ENCODE measurements at regions not wholly inside any gene's neighbourhood (a gene's known extent, or its start where the extent isn't known, plus 50 kb on each side); places are given as distances from the start of the nearest gene placed in this dataset.

GRCh38 chr5:124457901-124458300 is 288.5 kb downstream of the ZNF608 start:
- FAIRE-seq (no peak), DNase-seq (ENCODE audit: low read depth, low spot score) (no peak)
- Histone ChIP-seq H3K9me1 (ENCODE audit: control insufficient read depth, extremely low read depth, insufficient read depth, low read length) (no peaks in the 10 kb centered on the region), H3K27me3 (ENCODE audit: control insufficient read depth, extremely low read depth, insufficient read depth, low read length) (no peaks in the 10 kb centered on the region), H3K9ac (ENCODE audit: control insufficient read depth, extremely low read depth, insufficient read depth, low read length) (no peak overlapping the region), H3K79me2 (ENCODE audit: control insufficient read depth, insufficient read depth, low read length) (no peaks in the 10 kb centered on the region), H3K36me3 (ENCODE audit: control insufficient read depth in 2 of 2, extremely low read depth in 1 of 2, insufficient read depth in 2 of 2, low read length in 2 of 2) (no peaks in the 10 kb centered on the region), H3K9me3 (ENCODE audit: control insufficient read depth, low read depth, low read length) (no peaks in the 10 kb centered on the region), H4K20me1 (ENCODE audit: control insufficient read depth, extremely low read depth, insufficient read depth, low read length) (no peaks in the 10 kb centered on the region), H2AFZ (ENCODE audit: control insufficient read depth, low read length) (no peak overlapping the region), H3K4me3 (ENCODE audit: control insufficient read depth in 2 of 3, extremely low read depth in 1 of 3, insufficient read depth in 2 of 3, low read depth in 1 of 3, low read length in 3 of 3) (no peak overlapping the region), H3K4me1 (ENCODE audit: control insufficient read depth, extremely low read depth, insufficient read depth, low read length) (no peaks in the 10 kb centered on the region), H3K27ac (ENCODE audit: control insufficient read depth, insufficient read depth, low read length) (no peak overlapping the region), H3K4me2 (ENCODE audit: control insufficient read depth, extremely low read depth, insufficient read depth, low read depth, low read length) (no peak overlapping the region)
- dilution Hi-C loops (cut with MboI; ENCODE audit: extremely low pct_ligation_motif_present, low sequenced_read_pairs) = no loop called here
- no peak for TF ChIP-seq CTCF (optimal IDR thresholded peaks at IDR 0.05 in 1 of 3, IDR thresholded peaks at IDR 0.05 in 1 of 3, conservative IDR thresholded peaks at IDR 0.05 in 1 of 3; ENCODE audit: extremely low read depth in 1 of 3, insufficient read depth in 2 of 3, low read length in 3 of 3)

- TF ChIP-seq EZH2 (IDR thresholded peaks at IDR 0.05; ENCODE audit: low read length) (no peak), CTCF (optimal IDR thresholded peaks at IDR 0.05 in 1 of 3, IDR thresholded peaks at IDR 0.05 in 1 of 3, conservative IDR thresholded peaks at IDR 0.05 in 1 of 3; ENCODE audit: extremely low read depth in 1 of 3, insufficient read depth in 2 of 3, low read length in 3 of 3) (no peak)
- H3K9me3 ChIP-seq (ENCODE audit: control insufficient read depth, low read depth, low read length) = no peaks in the 10 kb centered on the region
- no peaks in the 10 kb centered on the region for H3K27me3 ChIP-seq (ENCODE audit: control insufficient read depth, extremely low read depth, insufficient read depth, low read length)
- no peak overlapping the region for H2AFZ ChIP-seq (ENCODE audit: control insufficient read depth, low read length)
- H3K9ac ChIP-seq (ENCODE audit: control insufficient read depth, extremely low read depth, insufficient read depth, low read length) = no peak overlapping the region
- H3K4me1 ChIP-seq (ENCODE audit: control insufficient read depth, extremely low read depth, insufficient read depth, low read length) = no peaks in the 10 kb centered on the region
- no peaks in the 10 kb centered on the region for H3K79me2 ChIP-seq (ENCODE audit: control insufficient read depth, insufficient read depth, low read length)
- H3K9me1 ChIP-seq (ENCODE audit: control insufficient read depth, extremely low read depth, insufficient read depth, low read length) = no peaks in the 10 kb centered on the region
- H3K36me3 ChIP-seq (ENCODE audit: control insufficient read depth in 2 of 2, extremely low read depth in 1 of 2, insufficient read depth in 2 of 2, low read length in 2 of 2) = no peaks in the 10 kb centered on the region
- H4K20me1 ChIP-seq (ENCODE audit: control insufficient read depth, extremely low read depth, insufficient read depth, low read length) = no peaks in the 10 kb centered on the region
- DNase-seq (ENCODE audit: low read depth, low spot score) = no peak
- FAIRE-seq = no peak
- no peak overlapping the region for H3K27ac ChIP-seq (ENCODE audit: control insufficient read depth, insufficient read depth, low read length)
- H3K4me2 ChIP-seq (ENCODE audit: control insufficient read depth, extremely low read depth, insufficient read depth, low read depth, low read length) = no peak overlapping the region
- dilution Hi-C loops (cut with MboI; ENCODE audit: extremely low pct_ligation_motif_present, low sequenced_read_pairs) = no loop called here
- no peak overlapping the region for H3K4me3 ChIP-seq (ENCODE audit: control insufficient read depth in 2 of 3, extremely low read depth in 1 of 3, insufficient read depth in 2 of 3, low read depth in 1 of 3, low read length in 3 of 3)
These were observed 289.3 kb downstream of the ZNF608 start for GRCh38 chr5:124457101-124457500.

Data from keratinocyte (primary cell).